ENCODE measurements at regions not wholly inside any gene's neighbourhood (a gene's known extent, or its start where the extent isn't known, plus 50 kb on each side); places are given as distances from the start of the nearest gene placed in this dataset.
"Not testable (repeated sequence)": the region's sequence is repeated elsewhere in the genome, so short reads cannot be mapped to it uniquely, and the experiment has no call there.

GRCh38 chr2:242063436-242063835 is 193.9 kb downstream of the RTP5 start:
- DNase-seq (ENCODE audit: low read depth, low spot score), result no peak
- no peaks in the 10 kb centered on the region for H3K36me3 ChIP-seq (ENCODE audit: insufficient read depth, low read length)
- no peaks in the 10 kb centered on the region for H3K9me3 ChIP-seq (ENCODE audit: low read depth, low read length)
- TF ChIP-seq POLR2AphosphoS5 (IDR thresholded peaks at IDR 0.05; ENCODE audit: borderline replicate concordance, low read depth, low read length), result no peak
- no peak for TF ChIP-seq FOXP2 (optimal IDR thresholded peaks at IDR 0.05; ENCODE audit: control extremely low read depth, extremely low read length, insufficient read depth)
- no peak for TF ChIP-seq EZH2 (IDR thresholded peaks at IDR 0.05)
- no peak overlapping the region for H3K9ac ChIP-seq (ENCODE audit: insufficient read length)
- no peak overlapping the region for H3K4me3 ChIP-seq
- H3K27ac ChIP-seq, result no peak overlapping the region

DNA sequence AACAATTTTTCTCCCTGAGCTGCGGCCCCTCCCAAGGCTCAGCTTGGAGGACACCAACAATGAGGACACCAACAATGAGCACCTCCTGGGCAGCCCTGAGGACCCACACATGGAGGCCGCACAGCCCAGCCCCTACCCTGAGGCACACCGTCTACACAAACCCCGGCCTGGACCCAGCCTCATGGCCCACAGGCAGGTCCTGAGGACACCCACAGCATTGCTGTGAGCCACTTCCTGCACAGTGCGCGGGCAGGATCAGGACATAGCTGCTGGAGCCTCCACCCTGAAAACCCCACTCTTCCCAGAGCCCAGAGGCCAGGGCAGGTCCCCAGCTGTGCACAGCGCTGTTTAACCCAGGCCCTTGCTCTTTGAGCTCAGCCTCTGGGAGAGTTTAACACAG is 194.3 kb downstream of the RTP5 start:
- TF ChIP-seq FOXP2 (optimal IDR thresholded peaks at IDR 0.05; ENCODE audit: control extremely low read depth, extremely low read length, insufficient read depth) (no peak), EZH2 (IDR thresholded peaks at IDR 0.05) (no peak), POLR2AphosphoS5 (IDR thresholded peaks at IDR 0.05; ENCODE audit: borderline replicate concordance, low read depth, low read length) (no peak)
- no peak for DNase-seq (ENCODE audit: low read depth, low spot score)
- Histone ChIP-seq H3K27ac (no peak overlapping the region), H3K4me3 (no peak overlapping the region), H3K36me3 (ENCODE audit: insufficient read depth, low read length) (no peaks in the 10 kb centered on the region), H3K9me3 (ENCODE audit: low read depth, low read length) (no peaks in the 10 kb centered on the region), H3K9ac (ENCODE audit: insufficient read length) (no peak overlapping the region)

DNA sequence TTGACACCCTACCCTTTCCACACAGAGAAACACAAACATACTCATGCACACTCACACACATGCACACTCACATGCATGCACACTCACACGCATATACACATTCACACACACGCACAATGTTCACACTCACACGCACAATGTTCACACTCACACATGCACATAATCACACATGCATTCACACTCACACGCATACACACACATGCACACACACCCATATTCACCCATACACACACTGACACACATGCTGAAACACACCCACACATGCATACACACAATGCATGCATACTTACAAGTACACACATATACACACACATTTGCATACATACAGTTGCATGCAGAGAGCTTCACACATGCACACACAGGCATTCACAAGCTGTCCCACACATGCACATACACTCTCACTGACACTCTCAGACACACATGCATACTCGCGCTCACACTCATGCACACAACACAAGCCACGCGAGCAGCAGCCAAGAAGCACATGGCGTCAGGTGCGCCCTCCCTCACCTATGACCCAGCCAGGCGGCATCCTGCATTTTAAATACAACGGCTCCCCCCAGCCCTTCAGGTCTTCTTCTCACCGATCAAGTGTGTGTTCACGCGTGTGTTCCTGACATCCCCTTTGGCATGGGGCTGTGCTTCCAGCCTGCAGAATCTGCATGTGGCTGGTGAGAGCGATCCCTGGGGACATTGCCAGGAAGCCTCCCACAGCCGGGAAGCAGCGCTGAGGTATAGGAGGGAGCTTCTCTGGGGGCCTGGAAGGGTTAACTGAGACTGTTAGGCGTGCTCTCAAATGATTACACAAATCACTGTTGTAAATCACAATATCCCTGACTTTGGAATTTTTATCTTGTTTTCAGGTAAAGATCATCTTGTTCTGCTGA is 195.1 kb downstream of the RTP5 start:
- Histone ChIP-seq H3K4me3 (peak overlapping the region; percentile 1; the same call in 1 of the 2 replicates), H3K9ac (ENCODE audit: insufficient read length) (no peak overlapping the region), H3K36me3 (ENCODE audit: insufficient read depth, low read length) (no peaks in the 10 kb centered on the region), H3K9me3 (ENCODE audit: low read depth, low read length) (no peaks in the 10 kb centered on the region), H3K27ac (peak overlapping the region; percentile 23; the same call in 1 of the 2 replicates)
- DNase-seq (ENCODE audit: low read depth, low spot score), result no peak
- TF ChIP-seq POLR2AphosphoS5 (IDR thresholded peaks at IDR 0.05; ENCODE audit: borderline replicate concordance, low read depth, low read length) (no peak), EZH2 (IDR thresholded peaks at IDR 0.05) (no peak), FOXP2 (optimal IDR thresholded peaks at IDR 0.05; ENCODE audit: control extremely low read depth, extremely low read length, insufficient read depth) (peak; percentile 32)

DNA sequence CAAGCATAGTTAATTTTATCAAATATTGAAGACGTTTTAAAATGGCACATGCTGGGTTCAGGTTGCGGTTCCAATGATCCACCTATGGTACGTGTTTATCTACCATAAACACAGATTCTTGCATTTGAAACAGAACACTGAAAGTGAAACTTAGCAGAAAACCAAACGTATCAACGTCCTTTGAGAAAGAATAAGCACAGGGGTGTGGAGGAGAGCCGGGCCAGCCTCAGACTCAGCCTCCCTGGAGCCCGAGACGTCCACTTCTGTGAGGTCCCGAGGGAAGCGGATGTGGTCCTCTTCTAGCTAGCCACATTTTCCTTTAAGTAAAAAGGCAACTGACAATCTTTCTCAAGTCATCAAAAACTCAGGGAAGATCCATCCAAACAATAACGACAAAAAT is 195.9 kb downstream of the RTP5 start:
- peak overlapping the region; percentile 23; the same call in 1 of the 2 replicates for H3K27ac ChIP-seq
- TF ChIP-seq POLR2AphosphoS5 (IDR thresholded peaks at IDR 0.05; ENCODE audit: borderline replicate concordance, low read depth, low read length) (no peak), EZH2 (IDR thresholded peaks at IDR 0.05) (no peak), FOXP2 (optimal IDR thresholded peaks at IDR 0.05; ENCODE audit: control extremely low read depth, extremely low read length, insufficient read depth) (no peak)
- no peaks in the 10 kb centered on the region for H3K36me3 ChIP-seq (ENCODE audit: insufficient read depth, low read length)
- no peak overlapping the region; the same call in 1 of the 2 replicates for H3K4me3 ChIP-seq
- no peak for DNase-seq (ENCODE audit: low read depth, low spot score)
- H3K9ac ChIP-seq (ENCODE audit: insufficient read length), result no peak overlapping the region
- H3K9me3 ChIP-seq (ENCODE audit: low read depth, low read length), result no peaks in the 10 kb centered on the region

GRCh38 chr2:242069018-242069417 is 199.5 kb downstream of the RTP5 start:
- TF ChIP-seq FOXP2 (optimal IDR thresholded peaks at IDR 0.05; ENCODE audit: control extremely low read depth, extremely low read length, insufficient read depth) (no peak), POLR2AphosphoS5 (IDR thresholded peaks at IDR 0.05; ENCODE audit: borderline replicate concordance, low read depth, low read length) (no peak), EZH2 (IDR thresholded peaks at IDR 0.05) (no peak)
- Histone ChIP-seq H3K36me3 (ENCODE audit: insufficient read depth, low read length) (no peaks in the 10 kb centered on the region), H3K9ac (ENCODE audit: insufficient read length) (no peak overlapping the region), H3K4me3 (no peak overlapping the region), H3K27ac (peak overlapping the region; percentile 86), H3K9me3 (ENCODE audit: low read depth, low read length) (no peaks in the 10 kb centered on the region)
- no peak for DNase-seq (ENCODE audit: low read depth, low spot score)

DNA sequence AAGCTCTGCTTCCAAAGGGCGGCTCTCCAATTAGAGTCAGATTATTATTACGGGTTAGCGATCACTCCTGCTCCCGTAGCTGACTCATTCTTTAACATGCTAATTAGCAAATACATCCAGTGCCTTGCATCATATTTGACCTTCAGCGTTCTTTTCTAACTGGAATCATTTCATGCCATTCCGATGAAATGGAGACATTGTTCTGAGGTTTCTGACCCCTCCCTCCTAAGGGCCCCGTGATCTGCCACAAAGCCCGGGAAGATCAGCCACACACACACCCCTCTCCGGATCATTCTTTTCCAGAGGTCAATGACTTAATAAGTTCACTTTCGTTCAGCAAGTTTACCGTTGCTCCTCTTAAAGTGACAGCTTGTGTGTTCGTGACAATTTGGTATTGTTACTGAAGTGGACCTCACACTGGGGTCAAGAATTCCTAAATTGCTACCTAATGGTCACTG is 200.4 kb downstream of the RTP5 start:
- H3K9me3 ChIP-seq (ENCODE audit: low read depth, low read length); H3K36me3 ChIP-seq (ENCODE audit: insufficient read depth, low read length); DNase-seq (ENCODE audit: low read depth, low spot score): not testable (repeated sequence)
- H3K27ac ChIP-seq, result peak overlapping the region; percentile 82
- H3K9ac ChIP-seq (ENCODE audit: insufficient read length), result peak overlapping the region; percentile 37
- H3K4me3 ChIP-seq, result 0 out of 2 replicates have a peak overlapping the region, but pooled peaks have one; percentile 3

- H3K9ac ChIP-seq (ENCODE audit: insufficient read length); H3K9me3 ChIP-seq (ENCODE audit: low read depth, low read length); H3K36me3 ChIP-seq (ENCODE audit: insufficient read depth, low read length): not testable (repeated sequence)
- peak; percentile 64 for DNase-seq (ENCODE audit: low read depth, low spot score)
- Histone ChIP-seq H3K4me3 (peak overlapping the region; percentile 47), H3K27ac (peak overlapping the region; percentile 82)
Measured at GRCh38 chr2:242070726-242071125, 201.2 kb downstream of the RTP5 start.

GRCh38 chr2:242071377-242071776 is 201.8 kb downstream of the RTP5 start:
- H3K27ac ChIP-seq, result peak overlapping the region; percentile 44; the same call in 1 of the 2 replicates
- H3K9me3 ChIP-seq (ENCODE audit: low read depth, low read length); H3K9ac ChIP-seq (ENCODE audit: insufficient read length); H3K36me3 ChIP-seq (ENCODE audit: insufficient read depth, low read length); DNase-seq (ENCODE audit: low read depth, low spot score): not testable (repeated sequence)
- peak overlapping the region; percentile 47 for H3K4me3 ChIP-seq

GRCh38 chr2:242071936-242072335 is 202.4 kb downstream of the RTP5 start:
- H3K9ac ChIP-seq (ENCODE audit: insufficient read length); H3K4me3 ChIP-seq; H3K36me3 ChIP-seq (ENCODE audit: insufficient read depth, low read length); DNase-seq (ENCODE audit: low read depth, low spot score); H3K9me3 ChIP-seq (ENCODE audit: low read depth, low read length); H3K27ac ChIP-seq: not testable (repeated sequence)
